ENCODE measurements at regions not wholly inside any gene's neighbourhood (a gene's known extent, or its start where the extent isn't known, plus 50 kb on each side); places are given as distances from the start of the nearest gene placed in this dataset.

- DNase-seq: peak in 1 of 2 experiments; percentile 0
Measured at GRCh38 chr4:124785645-124786044, 73.1 kb upstream of the ANKRD50 start.

- no peak for DNase-seq
Measured at GRCh38 chr4:124783847-124784246, 71.3 kb upstream of the ANKRD50 start.

GRCh38 chr4:124777007-124777406 is 64.5 kb upstream of the ANKRD50 start:
- DNase-seq: no peak

- DNase-seq: no peak
Measured at GRCh38 chr4:124768596-124769365, 56.2 kb upstream of the ANKRD50 start.

GRCh38 chr4:124762956-124763355 is 50.4 kb upstream of the ANKRD50 start:
- no peak for DNase-seq

Measured in SW 1271 (cell line).